GM12872 (cell line): ENCODE measurements at regions not wholly inside any gene's neighbourhood (a gene's known extent, or its start where the extent isn't known, plus 50 kb on each side); places are given as distances from the start of the nearest gene placed in this dataset.

ENCODE experiments used
- CTCF ChIP-seq: IDR thresholded peaks from 3 replicates; pipeline ENCODE4 v1.5.1; 2011; ENCODE audit warnings: low read depth, mild to moderate bottlenecking, low read length, moderate library complexity; ENCODE audit not compliant: insufficient read depth

- TF ChIP-seq CTCF, result no peak
Observed at GRCh38 chr2:163919717-163920116, 183.9 kb upstream of the FIGN start.

- TF ChIP-seq CTCF, result no peak
Observed at GRCh38 chr2:163909411-163910080, 173.7 kb upstream of the FIGN start.

GRCh38 chr2:163906410-163906809 lies 170.6 kb upstream of the FIGN start:
- TF ChIP-seq CTCF, result no peak

GRCh38 chr2:163897799-163898198 lies 162.0 kb upstream of the FIGN start:
- no peak for TF ChIP-seq CTCF

GRCh38 chr2:163888591-163888990 lies 152.8 kb upstream of the FIGN start:
- no peak for TF ChIP-seq CTCF

- TF ChIP-seq CTCF, result no peak
Observed at GRCh38 chr2:163887182-163887581, 151.4 kb upstream of the FIGN start.

- no peak for TF ChIP-seq CTCF
Observed at GRCh38 chr2:163884416-163884815, 148.6 kb upstream of the FIGN start.
